ENCODE measurements at regions not wholly inside any gene's neighbourhood (a gene's known extent, or its start where the extent isn't known, plus 50 kb on each side); places are given as distances from the start of the nearest gene placed in this dataset.
"Not testable (repeated sequence)": the region's sequence is repeated elsewhere in the genome, so short reads cannot be mapped to it uniquely, and the experiment has no call there.

GRCh38 chr6:169977434-169978265 lies 226.2 kb downstream of the ERMARD start:
- no peak overlapping the region for H3K4me3 ChIP-seq
- DNase-seq (ENCODE audit: low spot score), result no peak
- no peaks in the 10 kb centered on the region for H3K9me3 ChIP-seq
- peaks cover 0 to 7% of the 10 kb centered on the region in 2 donors for H3K4me1 ChIP-seq
- H3K36me3 ChIP-seq, result no peaks in the 10 kb centered on the region
- no peaks in the 10 kb centered on the region for H3K27me3 ChIP-seq
- H3K27ac ChIP-seq, result no peak overlapping the region
- TF ChIP-seq, protein P1, sequence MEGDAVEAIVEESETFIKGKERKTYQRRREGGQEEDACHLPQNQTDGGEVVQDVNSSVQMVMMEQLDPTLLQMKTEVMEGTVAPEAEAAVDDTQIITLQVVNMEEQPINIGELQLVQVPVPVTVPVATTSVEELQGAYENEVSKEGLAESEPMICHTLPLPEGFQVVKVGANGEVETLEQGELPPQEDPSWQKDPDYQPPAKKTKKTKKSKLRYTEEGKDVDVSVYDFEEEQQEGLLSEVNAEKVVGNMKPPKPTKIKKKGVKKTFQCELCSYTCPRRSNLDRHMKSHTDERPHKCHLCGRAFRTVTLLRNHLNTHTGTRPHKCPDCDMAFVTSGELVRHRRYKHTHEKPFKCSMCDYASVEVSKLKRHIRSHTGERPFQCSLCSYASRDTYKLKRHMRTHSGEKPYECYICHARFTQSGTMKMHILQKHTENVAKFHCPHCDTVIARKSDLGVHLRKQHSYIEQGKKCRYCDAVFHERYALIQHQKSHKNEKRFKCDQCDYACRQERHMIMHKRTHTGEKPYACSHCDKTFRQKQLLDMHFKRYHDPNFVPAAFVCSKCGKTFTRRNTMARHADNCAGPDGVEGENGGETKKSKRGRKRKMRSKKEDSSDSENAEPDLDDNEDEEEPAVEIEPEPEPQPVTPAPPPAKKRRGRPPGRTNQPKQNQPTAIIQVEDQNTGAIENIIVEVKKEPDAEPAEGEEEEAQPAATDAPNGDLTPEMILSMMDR (IDR thresholded peaks at IDR 0.05), result no peak

DNA sequence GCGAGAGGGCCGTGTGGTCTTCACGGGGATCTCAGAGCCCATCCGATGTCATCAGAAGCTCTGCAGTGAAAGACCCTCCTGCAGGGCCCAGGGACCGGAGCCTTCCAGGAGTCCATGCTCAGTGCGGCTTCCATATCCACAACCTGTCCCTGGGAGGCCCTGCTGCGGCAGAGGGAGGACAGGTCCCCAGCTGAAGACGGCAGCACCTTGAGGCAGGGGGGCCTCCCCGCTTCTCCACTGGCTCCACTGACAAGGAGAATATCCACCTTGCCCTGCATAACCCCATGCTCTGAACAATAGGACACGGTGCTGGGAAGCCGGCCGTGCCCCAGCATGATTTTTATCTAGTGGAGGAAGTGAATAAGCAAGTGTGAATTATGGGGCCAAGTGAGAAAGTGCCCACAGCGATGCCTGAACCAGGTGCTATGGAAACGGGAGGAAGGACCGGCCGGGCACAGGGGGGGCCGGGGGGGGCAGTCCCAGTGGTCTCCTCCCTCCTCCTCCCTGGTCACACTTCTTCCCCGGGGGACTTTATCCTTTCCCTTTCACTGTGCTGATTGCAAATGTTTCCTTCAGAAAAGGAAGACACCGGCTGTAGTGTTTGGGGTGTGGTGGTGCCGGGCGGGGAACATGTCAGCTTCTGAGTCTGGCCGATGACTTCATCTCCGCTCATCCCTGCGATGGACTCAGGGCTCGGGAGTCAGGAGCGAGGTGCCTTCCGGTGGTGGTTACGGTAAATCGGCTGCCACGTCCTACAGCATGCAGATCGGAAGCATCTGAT lies 225.1 kb downstream of the ERMARD start:
- TF ChIP-seq, protein P1 (IDR thresholded peaks at IDR 0.05), result no peak

DNA sequence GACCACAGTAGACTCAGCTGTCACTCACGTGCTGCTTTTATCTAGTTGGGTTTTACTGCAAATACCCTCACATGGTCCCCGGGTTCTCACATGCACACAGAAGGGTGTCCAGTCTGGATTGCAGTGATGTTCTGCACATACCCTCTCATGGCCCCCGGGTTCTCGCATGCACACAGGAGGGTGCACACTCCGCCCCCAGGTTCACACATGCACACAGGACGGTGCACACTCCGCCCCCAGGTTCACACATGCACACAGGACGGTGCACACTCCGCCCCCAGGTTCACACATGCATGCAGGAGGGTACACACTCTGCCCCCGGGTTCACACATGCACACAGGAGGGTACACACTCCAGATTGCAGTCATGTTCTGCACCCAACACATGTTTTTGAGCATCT lies 224.3 kb downstream of the ERMARD start:
- H3K9me3 ChIP-seq, result no peaks in the 10 kb centered on the region
- no peak overlapping the region for H3K27ac ChIP-seq
- no peak overlapping the region for H3K4me3 ChIP-seq
- H3K4me1 ChIP-seq, result peaks cover 0 to 7% of the 10 kb centered on the region in 2 donors
- no peaks in the 10 kb centered on the region for H3K36me3 ChIP-seq
- H3K27me3 ChIP-seq, result no peaks in the 10 kb centered on the region
- TF ChIP-seq, protein P1 (IDR thresholded peaks at IDR 0.05), result no peak
- DNase-seq (ENCODE audit: low spot score), result no peak

More for the DNA sequence above, 225.1 kb downstream of the ERMARD start:
- peaks cover 0 to 7% of the 10 kb centered on the region in 2 donors for H3K4me1 ChIP-seq
- no peaks in the 10 kb centered on the region for H3K36me3 ChIP-seq
- no peak for DNase-seq (ENCODE audit: low spot score)
- H3K27ac ChIP-seq, result no peak overlapping the region
- no peaks in the 10 kb centered on the region for H3K27me3 ChIP-seq
- no peak overlapping the region for H3K4me3 ChIP-seq
- no peaks in the 10 kb centered on the region for H3K9me3 ChIP-seq

GRCh38 chr6:169975286-169975685 lies 223.9 kb downstream of the ERMARD start:
- H3K27me3 ChIP-seq, result no peaks in the 10 kb centered on the region
- no peak overlapping the region for H3K27ac ChIP-seq
- DNase-seq (ENCODE audit: low spot score), result no peak
- no peaks in the 10 kb centered on the region for H3K9me3 ChIP-seq
- TF ChIP-seq, protein P1 (IDR thresholded peaks at IDR 0.05), result no peak
- no peaks in the 10 kb centered on the region for H3K36me3 ChIP-seq
- peaks cover 0 to 7% of the 10 kb centered on the region in 2 donors for H3K4me1 ChIP-seq
- no peak overlapping the region for H3K4me3 ChIP-seq

- Histone ChIP-seq H3K27me3 (no peaks in the 10 kb centered on the region), H3K27ac (no peak overlapping the region), H3K4me3 (no peak overlapping the region), H3K4me1 (peaks cover 0 to 7% of the 10 kb centered on the region in 2 donors), H3K36me3 (no peaks in the 10 kb centered on the region), H3K9me3 (no peaks in the 10 kb centered on the region)
- DNase-seq (ENCODE audit: low spot score), result no peak
- TF ChIP-seq, protein P1 (IDR thresholded peaks at IDR 0.05), result no peak
Measured at GRCh38 chr6:169974663-169975062, 223.2 kb downstream of the ERMARD start.

DNA sequence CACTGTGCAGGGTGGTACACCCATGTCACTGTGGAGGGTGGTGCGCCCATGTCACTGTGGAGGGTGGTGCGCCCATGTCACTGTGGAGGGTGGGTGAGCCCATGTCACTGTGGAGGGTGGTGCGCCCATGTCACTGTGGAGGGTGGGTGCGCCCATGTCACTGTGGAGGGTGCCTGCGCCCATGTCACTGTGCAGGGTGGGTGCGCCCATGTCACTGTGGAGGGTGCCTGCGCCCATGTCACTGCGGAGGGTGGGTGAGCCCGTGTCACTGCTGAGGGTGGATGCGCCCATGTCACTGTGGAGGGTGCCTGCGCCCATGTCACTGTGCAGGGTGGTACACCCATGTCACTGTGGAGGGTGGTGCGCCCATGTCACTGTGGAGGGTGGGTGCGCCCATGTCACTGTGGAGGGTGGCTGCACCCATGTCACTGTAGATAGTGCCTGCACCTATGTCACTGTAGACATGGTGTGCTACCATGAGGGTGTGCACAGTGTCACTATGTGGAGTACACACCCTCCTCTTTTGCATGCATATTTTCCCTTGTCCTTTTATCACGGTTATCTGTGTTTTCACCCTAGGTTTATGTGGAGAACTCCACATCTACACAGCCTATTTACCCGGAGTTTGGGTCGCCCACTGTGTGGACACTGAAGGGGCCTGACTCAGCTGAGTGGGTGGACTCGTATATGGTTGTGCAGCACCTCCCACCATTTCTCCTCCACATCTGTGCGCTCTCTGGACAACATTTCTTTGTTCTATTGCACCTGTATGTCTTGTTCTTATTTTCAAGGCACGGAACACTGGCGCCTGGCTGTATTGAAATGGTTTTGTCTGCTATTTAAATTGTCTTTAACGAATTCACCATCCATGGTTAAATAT lies 222.4 kb downstream of the ERMARD start:
- H3K27ac ChIP-seq; DNase-seq (ENCODE audit: low spot score); H3K4me3 ChIP-seq; H3K27me3 ChIP-seq; H3K9me3 ChIP-seq; H3K36me3 ChIP-seq; H3K4me1 ChIP-seq: not testable (repeated sequence)
